Activated CD4-positive, CD25-positive, alpha-beta regulatory T cell (primary cell): ENCODE measurements at regions not wholly inside any gene's neighbourhood (a gene's known extent, or its start where the extent isn't known, plus 50 kb on each side); places are given as distances from the start of the nearest gene placed in this dataset.
"Not testable (repeated sequence)": the region's sequence is repeated elsewhere in the genome, so short reads cannot be mapped to it uniquely, and the experiment has no call there.

Experiments
- DNase-seq, 4 experiments: peaks; one replicate each; lab custom pipeline; 2025; lab: John Stamatoyannopoulos, UW

- no peak for DNase-seq
Measured at GRCh38 chr20:4469910-4470309, 216.3 kb upstream of the PRNP start.

DNA sequence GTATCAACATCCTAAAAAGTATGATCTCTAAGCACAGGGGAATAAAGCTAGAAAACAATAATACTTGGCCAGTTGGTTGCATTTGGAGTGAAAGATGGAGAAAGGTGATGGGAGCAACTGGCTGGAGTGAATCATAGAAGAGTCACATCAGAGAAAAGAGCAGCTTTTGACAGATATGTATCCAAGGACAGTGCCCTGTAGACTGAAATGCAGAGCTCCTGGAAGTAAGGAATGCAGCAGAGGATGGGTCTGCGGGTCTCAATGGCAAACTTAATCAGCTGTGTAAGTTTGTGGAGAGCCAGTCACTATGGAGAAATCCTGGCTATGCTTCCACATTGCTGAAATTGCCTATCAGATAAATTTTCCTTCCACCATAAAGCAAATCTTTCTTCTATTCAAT is 218.1 kb upstream of the PRNP start:
- no peak for DNase-seq

DNA sequence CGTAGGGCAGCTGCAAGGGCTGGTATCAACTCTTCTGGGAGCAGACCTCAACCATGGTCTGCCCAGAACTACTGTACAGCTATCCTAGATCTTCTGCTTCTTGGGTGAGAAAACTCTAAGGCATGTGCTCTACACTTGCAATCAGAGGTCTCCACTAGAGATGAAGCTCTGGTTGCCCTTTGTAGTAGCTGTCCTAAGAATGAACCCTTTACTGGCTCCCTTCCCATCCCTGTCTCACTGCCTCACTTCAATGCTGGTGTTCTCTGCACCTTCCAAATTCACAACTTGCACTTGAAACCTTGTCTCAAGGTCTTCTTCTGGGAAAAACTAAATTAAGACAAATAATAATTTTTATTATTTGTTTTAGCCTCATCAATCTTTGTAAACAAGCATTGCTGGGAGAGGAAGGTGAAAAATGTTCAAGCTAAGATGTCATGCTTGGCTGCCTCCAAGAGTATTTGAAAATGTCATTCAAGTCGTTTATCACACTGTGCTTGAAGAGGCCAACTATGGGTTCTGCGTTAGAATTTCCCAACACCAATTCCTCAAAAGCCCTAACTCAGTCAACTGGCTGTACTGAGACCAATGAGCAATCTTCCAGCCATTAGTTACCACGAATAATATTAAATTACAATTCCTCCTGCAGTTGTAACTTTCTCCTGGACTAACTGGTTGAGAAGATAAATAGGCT is 216.9 kb upstream of the ADRA1D start:
- DNase-seq: no peak

DNA sequence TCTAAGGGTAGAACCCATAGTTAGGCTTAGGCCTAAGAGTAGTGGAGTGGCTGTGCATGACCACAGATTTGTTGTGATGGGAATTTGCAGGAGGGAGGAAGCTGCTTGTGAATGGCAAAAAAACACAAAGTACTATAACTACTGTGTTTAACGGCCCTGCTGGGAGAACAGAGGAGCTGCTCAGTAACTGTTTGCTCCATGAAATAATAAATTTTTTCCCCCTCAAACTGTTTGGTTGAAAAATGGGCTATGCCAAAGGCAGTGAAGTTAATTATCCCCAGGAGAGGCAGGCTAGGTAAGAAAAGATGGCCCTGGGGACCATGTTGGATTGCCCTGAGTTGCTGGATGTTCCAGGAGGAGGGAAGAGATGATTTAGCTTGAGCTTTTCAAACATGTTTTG is 216.1 kb upstream of the ADRA1D start:
- DNase-seq: no peak

GRCh38 chr20:4462801-4463200 is 213.7 kb upstream of the ADRA1D start:
- not testable (repeated sequence) for DNase-seq

DNA sequence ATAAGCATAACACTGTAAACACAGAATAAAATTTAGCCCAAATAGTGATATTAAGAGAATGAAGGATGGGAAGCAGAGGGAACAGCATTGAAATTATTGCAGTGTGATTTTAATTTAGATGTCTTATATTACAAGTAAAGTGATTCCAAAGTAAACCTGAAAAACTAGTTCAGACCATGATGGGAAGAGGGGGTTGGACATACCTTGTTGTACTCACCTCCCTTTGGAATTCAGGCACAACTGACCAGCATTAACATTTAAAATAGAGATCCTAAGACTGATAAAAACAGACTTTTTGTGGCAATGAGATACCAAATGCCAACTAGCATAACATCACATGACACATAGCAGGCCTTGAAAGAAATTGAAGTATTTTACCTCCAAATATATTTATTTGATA is 210.0 kb upstream of the ADRA1D start:
- no peak for DNase-seq

DNA sequence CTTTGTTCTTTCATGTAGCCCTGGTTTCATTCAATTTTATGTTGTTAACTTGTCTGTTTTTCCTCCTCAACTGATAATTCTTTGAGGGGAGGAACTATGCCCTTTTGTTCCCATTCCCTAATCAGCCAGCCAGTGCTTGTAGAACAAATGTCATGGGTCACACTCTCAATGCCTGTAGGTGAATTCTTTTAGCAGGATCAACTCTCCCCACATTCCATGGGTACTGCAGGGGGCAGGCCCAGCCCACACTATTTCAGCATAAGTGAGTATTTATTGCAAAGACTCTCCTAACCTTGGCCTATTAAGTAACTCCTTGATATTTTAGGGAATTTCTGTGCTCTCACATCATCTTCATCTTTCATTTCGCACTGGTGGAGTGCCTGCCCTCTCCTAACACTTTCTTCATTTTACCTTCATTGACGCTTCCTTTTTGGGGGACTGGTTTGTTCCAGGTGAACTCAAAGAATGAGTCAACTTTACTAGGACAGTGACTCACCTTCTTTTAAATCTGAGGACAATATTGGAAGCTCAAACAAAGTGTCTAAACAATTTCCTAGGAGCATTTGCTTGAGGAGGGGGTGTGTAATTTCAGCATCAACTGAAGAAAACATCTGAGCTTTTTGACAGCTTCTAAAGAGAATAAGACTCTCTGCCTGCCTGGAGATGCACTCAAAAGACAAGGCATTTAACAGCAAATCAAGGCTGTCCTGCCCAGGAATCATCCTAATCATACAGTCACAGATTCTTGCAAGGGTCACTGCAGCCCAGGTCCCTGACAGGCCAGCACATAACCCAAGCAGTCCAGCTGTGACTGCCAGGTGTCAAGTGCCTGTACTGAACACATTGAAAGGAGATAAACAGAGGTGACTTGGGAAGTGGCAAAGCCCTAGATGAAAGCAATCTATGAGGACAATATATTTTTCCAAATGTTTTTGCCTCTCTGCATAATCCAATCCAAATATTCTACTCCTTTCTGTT is 208.8 kb upstream of the ADRA1D start:
- no peak for DNase-seq

- no peak for DNase-seq
Measured at GRCh38 chr20:4455996-4456395, 206.9 kb upstream of the ADRA1D start.

DNA sequence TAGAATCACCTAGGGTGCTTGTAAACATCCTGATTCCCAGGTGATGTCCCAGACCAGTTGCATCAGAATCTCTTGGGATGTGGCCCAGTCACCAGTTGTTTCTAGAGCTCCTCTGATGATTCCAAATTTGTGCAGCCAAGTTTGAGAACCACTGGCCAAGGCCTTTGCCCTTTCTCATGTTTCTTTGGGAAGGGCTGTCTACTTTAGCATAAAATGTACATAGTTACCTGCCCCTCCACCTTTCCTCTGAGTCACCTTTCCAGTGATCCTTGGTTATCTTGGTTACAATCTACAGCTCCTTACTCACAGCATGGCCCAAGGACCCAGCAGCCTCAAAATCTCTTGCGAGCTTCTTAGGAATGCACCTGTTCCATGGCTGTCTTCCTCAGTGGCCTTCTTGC is 206.2 kb upstream of the ADRA1D start:
- DNase-seq: no peak

- no peak for DNase-seq
Measured at GRCh38 chr20:4454111-4454510, 205.0 kb upstream of the ADRA1D start.

DNA sequence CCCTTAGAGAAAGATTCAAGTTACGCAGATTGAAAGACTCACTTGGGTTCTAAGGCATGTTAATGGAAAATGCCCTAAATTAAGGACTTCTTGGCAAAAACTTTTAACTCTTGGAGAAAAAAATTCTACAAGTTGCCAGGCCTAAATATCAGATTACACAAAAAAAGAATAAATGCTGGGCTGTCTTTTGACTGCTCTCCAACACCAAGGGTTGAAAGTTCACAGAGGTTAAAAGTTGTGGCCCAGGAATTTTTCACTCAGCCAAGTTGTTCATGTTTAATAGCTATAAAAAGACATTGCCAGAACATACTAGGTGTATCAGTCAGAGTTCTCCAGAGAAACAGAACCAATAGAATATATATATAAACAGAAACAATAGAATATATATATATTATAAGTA is 204.3 kb upstream of the ADRA1D start:
- DNase-seq: no peak

GRCh38 chr20:4451487-4452081 is 202.5 kb upstream of the ADRA1D start:
- DNase-seq: no peak

DNA sequence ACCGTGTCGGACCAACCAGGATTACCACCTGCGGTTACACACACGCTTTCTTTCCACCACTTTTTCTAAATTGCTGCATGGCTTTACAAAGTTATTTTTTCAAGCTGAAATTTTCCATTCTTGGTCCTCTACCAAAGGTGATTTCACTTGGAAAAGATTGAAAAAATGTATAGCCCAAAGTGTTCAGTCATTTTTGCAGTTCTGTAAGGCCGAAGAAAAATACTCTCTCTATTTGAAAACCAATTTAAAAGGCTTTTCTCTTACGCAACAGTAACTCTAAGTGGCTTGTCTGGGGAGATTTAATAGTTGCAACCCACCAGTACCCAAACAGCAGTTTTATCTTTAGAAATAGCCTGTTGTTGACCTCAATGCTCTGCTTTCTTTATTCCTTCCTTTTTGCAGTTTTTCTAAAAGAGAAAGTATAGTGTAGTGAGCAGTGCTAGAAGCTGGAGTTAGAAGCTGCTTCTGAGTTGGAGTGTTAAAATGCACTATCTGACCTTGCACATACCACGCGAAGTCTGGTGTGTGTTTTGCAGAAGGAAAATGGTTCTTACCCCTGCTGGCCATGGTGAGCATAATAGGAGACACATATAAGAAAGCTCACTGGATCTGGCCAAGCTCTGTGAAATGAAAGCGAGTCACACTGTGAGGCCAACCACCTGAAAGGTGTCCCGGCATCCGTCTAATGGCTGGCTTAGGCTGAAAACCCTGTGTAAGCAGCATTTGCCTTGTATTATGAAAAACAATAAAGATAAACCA is 201.0 kb upstream of the ADRA1D start:
- no peak for DNase-seq

GRCh38 chr20:4445784-4446183 is 196.7 kb upstream of the ADRA1D start:
- no peak for DNase-seq

DNA sequence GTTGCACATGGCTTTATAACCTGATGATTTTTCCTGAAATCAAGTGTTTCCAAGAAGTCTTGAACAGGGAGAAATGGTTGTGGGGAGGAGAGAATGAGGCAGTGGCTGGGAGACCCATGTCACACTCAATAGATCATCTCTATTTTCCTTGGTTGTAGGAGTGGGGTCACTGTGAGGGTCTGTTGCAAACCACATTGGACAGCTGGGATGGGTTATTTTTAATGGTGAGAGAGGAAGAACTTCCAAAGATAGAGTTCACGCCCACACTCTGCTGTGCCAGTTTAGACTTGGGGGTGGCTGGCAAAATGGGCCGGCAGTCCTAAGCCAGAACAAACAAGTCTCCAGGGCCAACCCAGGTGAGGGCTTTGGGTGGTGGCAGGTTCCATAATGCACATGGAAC is 196.2 kb upstream of the ADRA1D start:
- DNase-seq: no peak

DNA sequence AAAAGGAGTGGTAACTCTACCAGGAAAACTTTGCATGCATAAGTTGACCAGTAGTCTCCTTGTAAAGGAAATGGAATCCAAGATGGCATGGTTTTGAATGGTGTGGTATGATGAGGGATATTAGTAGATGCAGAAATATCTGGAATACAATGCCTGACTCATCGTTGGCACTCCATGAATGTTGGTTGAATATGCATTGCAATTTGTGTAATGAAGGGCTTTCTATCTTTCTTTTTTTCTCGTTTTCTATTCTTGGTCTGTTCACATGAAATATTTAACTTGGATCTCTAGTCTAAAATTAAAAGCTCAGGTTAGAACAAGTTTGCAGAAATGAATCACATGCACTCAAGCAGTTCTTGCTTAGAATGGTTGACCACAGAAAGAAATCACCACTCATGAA is 195.3 kb upstream of the ADRA1D start:
- no peak for DNase-seq

- DNase-seq: no peak
Measured at GRCh38 chr20:4443016-4443415, 193.9 kb upstream of the ADRA1D start.

GRCh38 chr20:4441871-4442270 is 192.8 kb upstream of the ADRA1D start:
- no peak for DNase-seq

DNA sequence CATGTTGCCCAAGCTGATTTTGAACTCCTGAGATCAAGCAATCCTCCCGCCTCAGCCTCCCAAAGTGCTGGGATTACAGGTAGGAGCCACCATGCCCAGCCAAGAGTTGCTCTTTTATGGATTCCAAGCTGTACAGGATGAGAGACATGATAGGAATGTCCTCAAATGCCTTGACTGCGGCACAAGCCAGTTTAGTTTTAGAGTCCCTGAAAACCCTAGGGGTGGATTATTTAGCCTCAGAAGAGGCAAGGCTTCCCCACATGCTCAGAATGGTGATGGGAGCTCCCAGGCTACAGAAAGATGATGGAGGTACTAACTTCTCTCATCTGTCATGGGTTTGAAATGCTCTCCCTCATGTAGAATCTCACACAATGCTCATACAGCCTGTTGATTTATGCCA is 192.1 kb upstream of the ADRA1D start:
- DNase-seq: no peak

- DNase-seq: no peak
Measured at GRCh38 chr20:4439461-4439860, 190.4 kb upstream of the ADRA1D start.

- DNase-seq: no peak
Measured at GRCh38 chr20:4437131-4437530, 188.0 kb upstream of the ADRA1D start.
